ENCODE measurements at regions not wholly inside any gene's neighbourhood (a gene's known extent, or its start where the extent isn't known, plus 50 kb on each side); places are given as distances from the start of the nearest gene placed in this dataset.

GRCh38 chr5:82821846-82822633 is 255.2 kb downstream of the TMEM167A start:
- H3K27ac ChIP-seq, result no peak overlapping the region

GRCh38 chr5:82820961-82821845 is 256.0 kb downstream of the TMEM167A start:
- Histone ChIP-seq H3K36me3 (no peaks in the 10 kb centered on the region), H3K4me3 (no peak overlapping the region), H3K4me1 (ENCODE audit: low read depth) (no peaks in the 10 kb centered on the region), H3K9me3 (ENCODE audit: low read depth) (no peaks in the 10 kb centered on the region), H3K27me3 (no peaks in the 10 kb centered on the region), H3K27ac (no peak overlapping the region)
- no peak for DNase-seq (ENCODE audit: low read depth in 1 of 2, low spot score in 1 of 2)
- no peak for TF ChIP-seq CTCF (IDR thresholded peaks at IDR 0.05; ENCODE audit: low read depth, low read length)

More at GRCh38 chr5:82821846-82822633, 255.2 kb downstream of the TMEM167A start:
- H3K27me3 ChIP-seq, result no peaks in the 10 kb centered on the region
- no peaks in the 10 kb centered on the region for H3K4me1 ChIP-seq (ENCODE audit: low read depth)
- H3K36me3 ChIP-seq, result no peaks in the 10 kb centered on the region
- no peak overlapping the region for H3K4me3 ChIP-seq
- peak in 1 of 2 donors; percentile 66 for DNase-seq (ENCODE audit: low read depth in 1 of 2, low spot score in 1 of 2)
- no peak for TF ChIP-seq CTCF (IDR thresholded peaks at IDR 0.05; ENCODE audit: low read depth, low read length)
- H3K9me3 ChIP-seq (ENCODE audit: low read depth), result no peaks in the 10 kb centered on the region

DNA sequence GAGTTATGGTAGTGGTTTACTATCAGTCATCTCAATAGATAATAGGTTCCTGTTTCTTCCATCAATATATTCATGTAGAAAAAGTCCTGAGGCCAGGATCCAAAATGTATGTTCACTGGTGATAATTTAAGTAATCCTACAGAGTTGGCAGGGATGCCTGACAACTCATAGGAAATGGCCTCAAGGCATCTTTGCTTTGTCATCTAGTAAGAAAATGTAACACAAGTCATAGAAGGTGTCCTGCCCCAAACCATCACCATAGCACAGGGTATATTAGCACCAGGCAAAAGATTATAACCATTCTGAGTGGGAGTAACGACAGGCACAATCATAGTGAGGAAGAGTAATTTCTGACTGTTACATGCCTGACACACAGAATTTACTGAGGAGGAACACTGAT is 257.0 kb downstream of the TMEM167A start:
- Histone ChIP-seq H3K4me1 (ENCODE audit: low read depth) (no peaks in the 10 kb centered on the region), H3K27ac (no peak overlapping the region), H3K4me3 (no peak overlapping the region), H3K36me3 (no peaks in the 10 kb centered on the region), H3K9me3 (ENCODE audit: low read depth) (no peaks in the 10 kb centered on the region), H3K27me3 (no peaks in the 10 kb centered on the region)
- DNase-seq (ENCODE audit: low read depth in 1 of 2, low spot score in 1 of 2), result no peak
- no peak for TF ChIP-seq CTCF (IDR thresholded peaks at IDR 0.05; ENCODE audit: low read depth, low read length)

GRCh38 chr5:82817897-82818676 is 259.1 kb downstream of the TMEM167A start:
- peaks cover 3% of the 10 kb centered on the region for H3K4me1 ChIP-seq (ENCODE audit: low read depth)
- no peak overlapping the region for H3K4me3 ChIP-seq
- TF ChIP-seq CTCF (IDR thresholded peaks at IDR 0.05; ENCODE audit: low read depth, low read length), result no peak
- DNase-seq (ENCODE audit: low read depth in 1 of 2, low spot score in 1 of 2), result no peak
- no peak overlapping the region for H3K27ac ChIP-seq
- H3K36me3 ChIP-seq, result no peaks in the 10 kb centered on the region
- no peaks in the 10 kb centered on the region for H3K9me3 ChIP-seq (ENCODE audit: low read depth)
- no peaks in the 10 kb centered on the region for H3K27me3 ChIP-seq

- H3K27me3 ChIP-seq, result no peaks in the 10 kb centered on the region
- no peak overlapping the region for H3K27ac ChIP-seq
- H3K4me3 ChIP-seq, result no peak overlapping the region
- TF ChIP-seq CTCF (IDR thresholded peaks at IDR 0.05; ENCODE audit: low read depth, low read length), result no peak
- no peaks in the 10 kb centered on the region for H3K9me3 ChIP-seq (ENCODE audit: low read depth)
- no peaks in the 10 kb centered on the region for H3K36me3 ChIP-seq
- no peak for DNase-seq (ENCODE audit: low read depth in 1 of 2, low spot score in 1 of 2)
- H3K4me1 ChIP-seq (ENCODE audit: low read depth), result peaks cover 3% of the 10 kb centered on the region
These were observed 260.3 kb downstream of the TMEM167A start for GRCh38 chr5:82816926-82817325.

Measured in cardiac muscle cell (in vitro differentiated cells and primary cell).